8988T (cell line): ENCODE measurements at regions not wholly inside any gene's neighbourhood (a gene's known extent, or its start where the extent isn't known, plus 50 kb on each side); places are given as distances from the start of the nearest gene placed in this dataset.
"Not testable (repeated sequence)": the region's sequence is repeated elsewhere in the genome, so short reads cannot be mapped to it uniquely, and the experiment has no call there.

Experiments used
- DNase-seq: peaks from one replicate; pipeline ENCODE4 v3.0.0; 2011

GRCh38 chr2:17249249-17249648 is 269.0 kb downstream of the RAD51AP2 start:
- DNase-seq, result no peak

DNA sequence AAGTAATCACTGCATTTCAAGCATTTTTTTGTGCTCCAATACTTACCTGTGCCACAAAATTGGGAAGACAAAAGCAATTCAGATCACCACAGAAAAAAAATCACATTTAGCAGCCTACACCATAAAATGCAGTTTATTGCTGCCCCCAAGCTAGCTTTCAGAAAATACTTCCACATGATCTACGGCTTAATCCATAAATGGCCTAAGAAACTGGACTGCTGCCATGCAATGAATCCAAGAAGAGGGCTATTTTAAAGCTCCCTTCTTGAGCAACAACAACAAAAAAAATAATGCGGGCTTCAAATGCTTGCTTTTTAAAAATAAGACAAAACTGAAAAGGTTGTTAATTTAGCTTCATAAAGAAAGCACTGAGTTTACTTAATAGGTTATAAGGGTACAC is 272.3 kb downstream of the RAD51AP2 start:
- DNase-seq, result no peak

DNA sequence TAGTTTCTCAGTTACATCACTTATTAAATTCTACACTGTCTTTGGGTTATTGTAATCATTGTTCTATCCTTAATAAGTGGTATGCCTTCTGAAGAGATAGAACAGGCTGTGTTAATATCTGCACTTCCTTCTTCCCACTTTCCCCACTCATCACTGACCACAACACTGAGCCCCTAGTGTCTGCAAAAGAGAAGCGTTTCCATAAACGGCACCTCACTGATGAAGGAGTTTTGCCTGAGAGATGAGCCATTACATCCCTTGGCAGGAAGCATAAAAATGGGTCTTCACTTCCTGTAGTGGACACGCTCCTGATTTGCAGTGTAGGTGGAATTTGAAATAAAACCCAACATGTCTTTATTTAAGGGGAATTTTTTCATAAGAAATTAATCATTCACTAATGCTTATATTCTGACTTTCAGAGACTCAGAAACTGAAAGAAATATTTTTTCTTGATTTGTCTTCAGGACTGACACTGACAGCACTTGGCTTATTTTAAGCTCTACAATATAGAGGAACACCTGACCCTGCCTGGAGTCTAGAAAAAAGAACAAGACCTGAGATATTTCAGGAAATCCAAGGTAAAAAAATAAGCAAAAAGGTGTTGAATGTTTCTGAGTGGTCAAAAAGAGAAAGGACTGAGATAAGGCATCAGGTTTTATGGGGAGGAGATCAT is 275.3 kb downstream of the RAD51AP2 start:
- DNase-seq, result no peak

- DNase-seq, result no peak
These were observed 278.7 kb downstream of the RAD51AP2 start for GRCh38 chr2:17239550-17239949.

DNA sequence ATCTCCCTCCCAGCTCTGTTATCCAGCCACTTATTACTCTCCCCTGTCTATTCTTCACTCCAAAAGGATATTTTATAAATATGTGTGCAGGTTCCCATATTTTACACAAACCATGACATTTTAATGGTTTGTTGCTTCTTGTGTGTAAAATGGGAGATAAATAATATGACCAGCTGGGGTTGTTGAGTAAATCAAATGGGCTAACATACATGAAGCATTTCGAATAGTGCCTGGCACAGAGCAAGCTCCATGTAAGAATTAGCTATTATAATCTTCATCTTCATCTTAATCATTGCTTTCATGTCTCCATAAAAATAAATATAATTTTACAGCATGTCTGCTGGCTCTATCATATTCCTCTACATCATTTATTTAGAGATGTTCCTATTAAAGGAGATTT is 283.1 kb downstream of the RAD51AP2 start:
- no peak for DNase-seq

GRCh38 chr2:17232776-17233556 is 285.3 kb downstream of the RAD51AP2 start:
- DNase-seq, result no peak

DNA sequence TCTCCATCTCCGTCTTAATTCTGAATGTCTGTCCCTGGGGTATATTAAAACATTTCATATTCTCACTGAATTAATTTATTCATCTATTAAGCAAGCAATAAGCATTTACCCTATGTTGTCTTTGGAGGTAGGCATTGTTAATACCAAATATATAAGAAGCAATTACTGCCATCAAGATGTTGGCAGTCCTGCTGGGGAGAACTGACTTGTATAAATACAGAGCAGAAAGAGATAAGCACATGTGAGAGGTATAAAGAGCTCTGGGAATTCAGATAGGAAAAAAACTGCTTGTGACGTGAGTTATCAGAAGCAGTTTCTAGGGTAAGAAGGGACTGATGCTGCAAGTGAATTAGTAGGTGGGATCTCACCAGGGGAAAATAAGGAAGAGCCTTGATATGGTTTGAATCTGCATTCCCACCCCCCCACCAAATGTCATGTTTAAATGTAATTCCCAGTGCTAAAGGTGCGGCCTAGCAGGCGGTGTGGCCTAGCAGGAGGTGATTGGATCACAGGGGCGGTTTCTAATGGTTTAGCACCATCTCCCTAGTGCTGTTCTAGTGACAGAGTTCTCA is 286.8 kb downstream of the RAD51AP2 start:
- no peak for DNase-seq

GRCh38 chr2:17229414-17229813 is 288.8 kb downstream of the RAD51AP2 start:
- no peak for DNase-seq

DNA sequence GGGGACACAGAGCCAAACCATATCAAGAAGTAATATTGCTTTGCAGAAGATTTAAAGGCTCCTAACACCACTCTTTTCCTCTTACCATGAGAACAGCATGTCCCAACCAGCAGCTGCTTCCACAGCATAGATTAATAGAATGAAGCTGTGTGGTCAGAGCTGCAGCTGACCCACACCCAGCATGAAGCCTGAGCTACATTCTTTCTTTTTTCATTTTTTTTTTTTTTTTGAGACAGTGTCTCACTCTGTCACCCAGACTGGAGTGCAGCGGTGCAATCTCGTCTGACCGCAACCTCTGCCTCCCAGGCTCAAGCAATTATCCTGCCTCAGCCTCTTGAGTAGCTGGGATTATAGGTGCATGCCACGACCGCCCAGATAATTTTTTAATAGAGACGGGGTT is 289.8 kb downstream of the RAD51AP2 start:
- DNase-seq, result no peak

DNA sequence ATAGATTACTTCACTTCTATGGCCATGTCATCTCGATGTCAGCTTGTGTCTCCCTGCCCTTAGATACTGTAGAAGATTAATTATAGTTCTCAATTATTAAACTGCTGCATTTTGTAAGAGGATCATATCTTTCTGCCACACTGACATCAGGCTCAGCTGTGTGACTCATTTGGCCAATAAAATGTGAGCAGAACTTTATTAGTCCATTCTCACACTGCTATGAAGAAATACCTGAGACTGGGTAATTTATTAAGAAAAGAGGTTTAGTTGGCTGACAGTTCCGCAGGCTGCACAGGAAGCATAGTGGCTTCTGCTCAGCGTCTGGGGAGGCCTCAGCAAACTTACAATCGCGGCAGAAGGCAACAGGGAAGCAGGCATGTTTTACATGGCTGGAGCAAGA is 290.4 kb downstream of the RAD51AP2 start:
- DNase-seq, result no peak

GRCh38 chr2:17226941-17227490 is 291.2 kb downstream of the RAD51AP2 start:
- no peak for DNase-seq

GRCh38 chr2:17223211-17223610 is 295.0 kb downstream of the RAD51AP2 start:
- DNase-seq, result no peak

DNA sequence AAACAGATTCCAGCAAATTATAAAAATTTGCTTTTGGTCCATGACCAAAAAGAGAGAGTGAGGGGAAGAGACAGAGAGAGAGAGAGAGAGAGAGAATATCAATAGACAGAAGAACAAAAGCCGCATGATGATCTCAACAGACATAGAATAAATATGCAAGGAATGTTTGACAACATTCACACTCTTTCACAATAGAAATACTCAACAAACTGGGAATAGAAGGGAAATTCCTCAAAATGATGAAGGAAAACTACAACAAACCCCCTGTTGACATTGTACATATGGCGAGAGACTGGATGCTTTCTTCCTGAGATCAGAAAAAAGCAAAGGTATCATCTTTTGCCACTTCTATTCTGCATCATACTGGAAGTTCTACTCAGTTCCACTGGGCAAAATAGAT is 309.7 kb downstream of the RAD51AP2 start:
- no peak for DNase-seq

DNA sequence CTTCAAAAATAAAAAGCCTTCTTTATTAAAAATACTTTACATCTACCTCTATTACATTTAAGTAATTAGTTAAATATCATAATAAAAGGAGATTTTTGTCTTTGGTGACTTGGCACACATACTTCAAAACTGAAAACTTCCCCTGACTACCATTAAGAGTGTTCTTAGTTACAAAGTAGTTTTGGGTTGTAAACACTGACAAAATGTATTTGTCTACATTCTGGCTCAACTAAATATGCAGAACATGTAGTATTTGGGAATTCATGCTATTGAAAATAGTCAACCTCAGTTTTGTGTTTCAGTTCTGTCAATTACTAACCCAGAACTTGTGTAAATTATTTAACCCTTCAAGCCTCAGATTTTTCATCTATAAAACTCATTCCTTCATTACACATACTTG is 311.5 kb downstream of the RAD51AP2 start:
- DNase-seq, result no peak

DNA sequence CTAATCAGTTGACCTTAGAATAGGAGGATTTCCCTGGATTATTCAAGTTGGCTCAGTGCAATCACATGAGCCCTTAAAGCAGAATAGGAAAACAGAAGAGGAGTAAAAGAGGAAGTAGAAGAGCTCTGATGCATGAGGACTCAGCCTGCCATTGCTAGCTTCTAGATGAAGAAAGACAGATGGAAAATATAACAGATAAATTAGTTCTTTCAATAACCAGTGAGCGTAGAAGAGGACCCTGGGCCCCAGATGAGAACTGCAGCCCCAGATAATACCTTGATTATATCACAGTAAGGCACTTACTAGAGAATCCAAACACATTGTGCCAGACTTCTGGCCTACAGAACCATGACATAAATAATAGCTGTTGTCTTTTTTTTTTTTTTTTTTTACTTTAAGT is 314.0 kb downstream of the RAD51AP2 start:
- not testable (repeated sequence) for DNase-seq

GRCh38 chr2:17202628-17203027 is 315.6 kb downstream of the RAD51AP2 start:
- not testable (repeated sequence) for DNase-seq

DNA sequence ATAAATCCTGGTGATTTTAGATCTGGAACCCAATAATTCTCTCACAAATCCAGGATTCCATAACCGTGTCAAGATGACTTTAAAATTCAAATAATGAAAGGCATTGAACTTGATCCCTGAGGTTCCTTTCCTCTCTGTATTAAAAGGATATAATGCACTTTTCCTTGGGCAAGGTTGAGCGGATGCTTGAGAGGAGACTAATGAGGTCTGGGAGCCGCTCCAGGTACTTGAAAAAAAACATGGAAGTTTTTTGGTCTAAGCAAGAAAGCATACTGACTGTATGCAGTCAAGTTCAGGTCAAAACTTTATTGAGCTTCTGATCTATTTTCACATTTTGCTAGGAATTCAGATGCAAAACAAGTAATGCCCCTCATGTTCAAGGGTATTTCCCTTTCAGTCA is 318.5 kb downstream of the RAD51AP2 start:
- no peak for DNase-seq

DNA sequence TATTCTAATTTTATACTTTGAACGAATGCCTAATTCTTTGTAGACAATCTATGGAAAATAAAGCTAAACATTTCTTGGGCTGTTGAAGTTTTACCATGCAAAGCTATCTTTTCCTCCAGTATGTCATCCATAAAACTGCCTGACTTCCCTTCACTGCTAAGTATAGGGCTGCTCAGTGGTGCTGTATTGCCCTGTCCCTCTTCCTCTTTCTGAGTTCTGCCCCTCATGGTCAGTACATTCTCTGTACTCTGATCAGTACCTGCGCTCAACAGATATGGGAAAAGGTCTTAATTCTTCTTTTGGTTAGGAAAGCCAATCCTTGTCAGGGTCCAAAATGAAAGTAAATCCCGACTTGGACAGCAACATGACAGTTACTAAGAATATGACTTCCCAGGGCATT is 321.9 kb downstream of the RAD51AP2 start:
- DNase-seq, result no peak

GRCh38 chr2:17195016-17195415 is 323.2 kb downstream of the RAD51AP2 start:
- DNase-seq, result no peak

GRCh38 chr2:17194083-17194482 is 324.2 kb downstream of the RAD51AP2 start:
- DNase-seq, result no peak

GRCh38 chr2:17193433-17193890 is 324.8 kb downstream of the RAD51AP2 start:
- DNase-seq, result not testable (repeated sequence)

DNA sequence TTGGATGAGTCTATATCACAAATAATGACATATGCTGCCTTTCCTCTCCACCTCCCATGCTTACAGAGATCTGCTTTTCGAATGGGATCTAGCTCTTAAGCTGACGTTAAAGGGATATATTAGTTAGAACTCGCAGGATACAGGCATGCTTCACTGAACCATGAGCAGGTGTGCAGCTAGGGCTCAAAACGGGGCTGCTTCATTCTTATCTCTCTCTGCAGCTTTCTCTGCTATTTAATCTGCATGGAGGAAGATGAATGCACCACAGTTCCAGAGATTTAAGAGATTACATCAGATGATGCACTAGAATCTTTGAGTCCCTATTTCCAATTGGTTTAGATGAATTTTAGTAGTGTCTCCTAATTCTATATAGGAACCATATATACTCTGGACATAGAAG is 327.0 kb downstream of the RAD51AP2 start:
- no peak for DNase-seq

- DNase-seq, result no peak
These were observed 327.7 kb downstream of the RAD51AP2 start for GRCh38 chr2:17190527-17190926.

DNA sequence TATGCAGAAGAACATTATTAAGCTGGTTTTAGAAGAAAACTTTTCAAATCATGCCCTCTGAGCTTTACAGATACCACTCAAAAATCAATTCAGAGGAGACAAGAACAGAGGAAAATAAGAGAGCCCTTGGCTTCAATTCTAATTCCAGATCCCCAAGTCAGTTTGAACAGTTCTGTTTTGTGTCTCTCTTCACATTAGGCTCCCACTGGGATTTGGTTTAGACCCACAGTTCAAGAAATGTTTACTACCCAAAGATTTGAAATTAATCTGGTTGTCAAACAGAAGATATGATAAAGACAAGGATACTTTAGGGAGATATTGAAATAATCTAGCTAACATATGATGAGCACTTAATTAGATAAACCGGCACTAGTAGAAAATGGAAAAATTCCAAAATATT is 329.5 kb downstream of the RAD51AP2 start:
- no peak for DNase-seq
